Activated T-cell treated with anti-CD3 and anti-CD28 coated beads, Interleukin-2, amount 50 U/mL, for 72 hours (primary cell): ENCODE measurements at regions not wholly inside any gene's neighbourhood (a gene's known extent, or its start where the extent isn't known, plus 50 kb on each side); places are given as distances from the start of the nearest gene placed in this dataset.

Experiments used
- ATAC-seq, 2 donors: fragments of 150-1000 bp; cut with Tn5 transposase; replicated peaks in 1 of 2; 2 replicates each; pipeline ENCODE4 v1.10.0; 2021; ENCODE audit warnings: moderate library complexity in 2 of 2, mild to moderate bottlenecking in 1 of 2
- DNase-seq, 2 donors: peaks; one replicate each; pipeline ENCODE4 v3.0.0; 2021 to 2022; ENCODE audit warnings: mixed read lengths in 1 of 2
- H3K27ac Mint-ChIP-seq: one replicate; pipeline ENCODE4 v1.8.0; 2022; ENCODE audit warnings: mild to moderate bottlenecking, moderate library complexity, mixed read lengths
- H3K27me3 Mint-ChIP-seq: one replicate; pipeline ENCODE4 v1.8.0; 2022; ENCODE audit warnings: low read depth, mixed read lengths
- H3K36me3 Mint-ChIP-seq, 2 donors: one replicate each; pipeline ENCODE4 v1.8.0; 2022; ENCODE audit warnings: mixed read lengths in 2 of 2, mild to moderate bottlenecking in 1 of 2; ENCODE audit not compliant: insufficient read depth in 2 of 2
- H3K4me1 Mint-ChIP-seq: one replicate; pipeline ENCODE4 v1.8.0; 2022; ENCODE audit warnings: low read depth, mixed read lengths
- H3K4me3 Mint-ChIP-seq, 2 donors: one replicate each; pipeline ENCODE4 v1.8.0; 2022; ENCODE audit warnings: mild to moderate bottlenecking in 2 of 2, mixed read lengths in 2 of 2, moderate library complexity in 2 of 2
- H3K9me3 Mint-ChIP-seq, 2 donors: one replicate each; pipeline ENCODE4 v1.8.0; 2022; ENCODE audit warnings: mixed read lengths in 2 of 2

DNA sequence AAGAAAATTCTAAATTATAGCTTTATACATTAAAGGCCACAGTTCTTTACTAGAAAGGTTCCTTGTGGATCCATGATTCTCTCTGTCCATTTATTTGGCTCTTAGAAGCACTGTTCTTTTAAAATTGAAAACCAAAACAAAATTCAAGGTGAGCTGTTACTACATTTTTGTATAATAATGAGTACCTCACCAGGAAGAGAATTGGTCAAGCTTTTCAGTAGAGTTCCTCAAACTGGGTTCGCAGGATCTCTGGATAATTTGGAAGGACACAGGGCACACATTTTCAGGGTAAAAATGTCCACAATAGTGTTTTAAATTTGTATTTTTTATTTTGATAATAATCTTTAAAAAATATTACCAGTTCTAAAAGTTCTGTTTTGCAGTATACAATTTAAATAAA is 93.0 kb downstream of the PPP1R3A start:
- Mint-ChIP-seq H3K4me1 (no peaks in the 10 kb centered on the region), H3K27ac (no peak overlapping the region)
- ATAC-seq: no peak

GRCh38 chr7:113824117-113824823 is 94.5 kb downstream of the PPP1R3A start:
- Mint-ChIP-seq H3K36me3 (no peaks in the 10 kb centered on the region), H3K27me3 (no peaks in the 10 kb centered on the region), H3K9me3 (peaks cover 2 to 4% of the 10 kb centered on the region in 2 donors), H3K27ac (no peak overlapping the region), H3K4me3 (no peak overlapping the region), H3K4me1 (no peaks in the 10 kb centered on the region)
- ATAC-seq: no peak
- DNase-seq: no peak

More for the DNA sequence above, 93.0 kb downstream of the PPP1R3A start:
- peaks cover 2 to 4% of the 10 kb centered on the region in 2 donors for H3K9me3 Mint-ChIP-seq
- no peaks in the 10 kb centered on the region for H3K27me3 Mint-ChIP-seq
- H3K4me3 Mint-ChIP-seq: no peak overlapping the region
- no peaks in the 10 kb centered on the region for H3K36me3 Mint-ChIP-seq
- DNase-seq: no peak

DNA sequence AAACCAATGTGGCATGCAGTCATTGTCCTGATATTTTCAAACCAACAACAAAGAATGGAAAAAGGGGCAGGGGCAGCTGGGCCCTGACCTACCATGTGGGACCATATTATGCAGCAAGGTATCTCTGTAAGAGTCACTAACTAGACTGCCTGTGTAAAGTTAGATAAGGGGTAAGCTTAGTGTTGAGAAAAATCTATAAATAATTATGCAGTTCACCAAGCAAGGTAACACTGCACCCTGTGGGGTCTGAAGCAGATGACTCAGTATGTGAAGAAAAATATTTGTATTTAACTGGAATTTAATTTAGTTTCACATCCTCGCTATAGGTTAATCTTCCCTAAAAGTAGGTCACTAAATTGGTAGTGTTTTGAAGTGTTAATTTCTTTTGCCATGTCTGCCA is 99.3 kb downstream of the PPP1R3A start:
- Mint-ChIP-seq H3K4me3 (no peak overlapping the region), H3K9me3 (no peaks in the 10 kb centered on the region), H3K36me3 (no peaks in the 10 kb centered on the region), H3K27ac (no peak overlapping the region), H3K27me3 (no peaks in the 10 kb centered on the region), H3K4me1 (no peaks in the 10 kb centered on the region)
- ATAC-seq (no peak), DNase-seq (no peak)

- Mint-ChIP-seq H3K27ac (no peak overlapping the region), H3K27me3 (no peaks in the 10 kb centered on the region), H3K4me3 (no peak overlapping the region), H3K9me3 (no peaks in the 10 kb centered on the region), H3K36me3 (no peaks in the 10 kb centered on the region), H3K4me1 (no peaks in the 10 kb centered on the region)
- DNase-seq: no peak
- ATAC-seq: no peak
These were observed 102.2 kb downstream of the PPP1R3A start for GRCh38 chr7:113816639-113817038.

- H3K27ac Mint-ChIP-seq: no peak overlapping the region
- ATAC-seq: no peak
- no peak for DNase-seq
- H3K4me3 Mint-ChIP-seq: no peak overlapping the region
- H3K27me3 Mint-ChIP-seq: no peaks in the 10 kb centered on the region
- H3K36me3 Mint-ChIP-seq: no peaks in the 10 kb centered on the region
- H3K4me1 Mint-ChIP-seq: no peaks in the 10 kb centered on the region
- H3K9me3 Mint-ChIP-seq: peaks cover 0 to 2% of the 10 kb centered on the region in 2 donors
These were observed 105.3 kb downstream of the PPP1R3A start for GRCh38 chr7:113813471-113813870.

DNA sequence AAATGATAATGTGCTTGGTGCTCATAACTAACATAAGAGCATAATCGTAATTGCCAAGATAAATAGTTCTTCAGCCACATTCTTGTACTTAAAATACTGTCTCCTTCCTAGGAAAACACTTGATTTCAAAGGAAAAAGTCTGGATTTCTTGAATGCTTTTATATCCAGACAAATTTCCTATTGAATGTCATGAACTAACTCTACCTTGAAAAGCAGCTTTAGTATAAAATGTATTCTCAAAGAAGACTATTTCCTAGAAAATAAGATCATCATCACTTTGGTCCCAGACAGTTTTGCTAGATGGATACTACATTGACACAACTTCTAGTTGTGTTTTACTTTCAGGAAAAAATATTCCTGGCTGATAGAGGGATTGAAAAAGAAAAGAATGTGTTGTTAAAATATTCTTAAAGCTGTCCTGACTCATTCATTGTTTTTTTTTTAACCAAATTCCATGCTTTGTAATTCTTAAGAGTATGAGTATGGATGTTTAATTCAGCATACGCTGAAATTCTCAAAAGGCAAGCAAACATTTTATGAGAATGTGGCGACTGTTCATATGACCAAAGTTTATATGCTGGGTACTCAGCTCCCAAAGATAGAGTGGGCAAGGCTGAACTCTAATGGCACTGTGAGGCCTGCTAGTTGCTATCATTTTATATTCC is 106.1 kb downstream of the PPP1R3A start:
- DNase-seq (no peak), ATAC-seq (no peak)
- H3K36me3 Mint-ChIP-seq: no peaks in the 10 kb centered on the region
- no peak overlapping the region for H3K27ac Mint-ChIP-seq
- H3K27me3 Mint-ChIP-seq: no peaks in the 10 kb centered on the region
- H3K4me3 Mint-ChIP-seq: no peak overlapping the region
- peaks cover 0 to 2% of the 10 kb centered on the region in 2 donors for H3K9me3 Mint-ChIP-seq
- no peaks in the 10 kb centered on the region for H3K4me1 Mint-ChIP-seq

- Mint-ChIP-seq H3K9me3 (peaks cover 0 to 2% of the 10 kb centered on the region in 2 donors), H3K4me1 (no peaks in the 10 kb centered on the region), H3K27me3 (no peaks in the 10 kb centered on the region), H3K4me3 (no peak overlapping the region), H3K27ac (no peak overlapping the region), H3K36me3 (no peaks in the 10 kb centered on the region)
- DNase-seq (no peak), ATAC-seq (peak in 1 of 2 donors; percentile 65)
These were observed 108.6 kb downstream of the PPP1R3A start for GRCh38 chr7:113810080-113810744.

DNA sequence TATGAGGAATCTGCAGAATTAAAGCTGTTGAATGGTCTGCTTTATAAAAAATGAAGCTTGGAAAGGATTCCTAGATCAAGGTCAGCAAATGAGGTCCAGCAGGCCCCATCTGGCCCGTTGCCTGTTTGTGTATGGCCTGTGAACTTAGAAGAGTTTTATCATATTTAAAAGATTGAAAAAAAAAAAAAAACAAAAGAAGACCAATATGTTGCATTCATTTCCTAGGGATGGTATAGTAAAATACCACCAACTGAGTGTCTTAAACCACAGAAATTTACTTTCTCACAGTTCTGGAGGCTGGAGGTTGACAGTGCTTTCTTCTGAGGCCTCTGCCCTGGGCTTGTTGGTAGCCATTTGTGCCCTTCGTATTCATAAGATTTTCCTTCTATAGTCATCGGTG is 109.2 kb downstream of the PPP1R3A start:
- DNase-seq (no peak), ATAC-seq (no peak)
- no peaks in the 10 kb centered on the region for H3K4me1 Mint-ChIP-seq
- no peak overlapping the region for H3K4me3 Mint-ChIP-seq
- H3K27ac Mint-ChIP-seq: no peak overlapping the region
- H3K9me3 Mint-ChIP-seq: peaks cover 0 to 2% of the 10 kb centered on the region in 2 donors
- no peaks in the 10 kb centered on the region for H3K36me3 Mint-ChIP-seq
- no peaks in the 10 kb centered on the region for H3K27me3 Mint-ChIP-seq

DNA sequence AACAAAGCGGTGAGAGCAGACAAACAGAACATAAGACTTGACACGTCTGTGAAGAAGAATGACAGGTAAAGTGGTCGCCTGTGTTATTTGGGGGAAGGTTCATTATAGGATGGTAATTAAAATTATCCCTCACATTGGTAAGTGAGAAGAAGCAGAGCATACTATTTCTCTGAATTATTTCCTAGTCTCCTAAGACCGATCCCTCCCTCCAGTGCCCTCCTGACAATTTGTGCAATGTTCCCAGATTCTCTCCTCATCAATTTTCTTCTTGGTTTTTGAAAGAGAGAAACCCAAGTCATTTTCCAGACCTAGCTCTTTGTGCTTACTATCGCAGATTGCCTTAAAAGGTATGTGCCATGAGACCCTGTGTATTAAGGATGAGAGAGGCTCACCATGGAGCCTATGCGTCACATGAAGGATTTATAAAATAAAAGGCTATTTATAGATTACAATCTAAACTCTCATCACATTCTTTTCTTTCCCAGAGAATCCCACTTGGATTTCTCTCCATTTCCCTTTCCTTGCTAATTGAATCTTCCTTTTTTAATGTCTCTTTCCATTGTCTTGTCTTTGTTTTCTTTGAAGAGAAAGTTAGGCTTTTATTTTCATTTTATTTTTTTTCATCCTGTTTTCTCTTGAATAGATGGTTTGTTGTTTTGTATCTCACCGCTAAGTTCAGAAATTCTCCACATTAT is 112.0 kb downstream of the PPP1R3A start:
- DNase-seq: no peak
- no peaks in the 10 kb centered on the region for H3K27me3 Mint-ChIP-seq
- H3K4me1 Mint-ChIP-seq: no peaks in the 10 kb centered on the region
- no peak overlapping the region for H3K4me3 Mint-ChIP-seq
- ATAC-seq: no peak
- no peaks in the 10 kb centered on the region for H3K36me3 Mint-ChIP-seq
- peaks cover 0 to 2% of the 10 kb centered on the region in 2 donors for H3K9me3 Mint-ChIP-seq
- H3K27ac Mint-ChIP-seq: no peak overlapping the region

GRCh38 chr7:113805976-113806375 is 112.8 kb downstream of the PPP1R3A start:
- Mint-ChIP-seq H3K4me1 (no peaks in the 10 kb centered on the region), H3K27ac (no peak overlapping the region), H3K9me3 (peaks cover 0 to 2% of the 10 kb centered on the region in 2 donors), H3K36me3 (no peaks in the 10 kb centered on the region), H3K4me3 (no peak overlapping the region), H3K27me3 (no peaks in the 10 kb centered on the region)
- no peak for DNase-seq
- no peak for ATAC-seq

DNA sequence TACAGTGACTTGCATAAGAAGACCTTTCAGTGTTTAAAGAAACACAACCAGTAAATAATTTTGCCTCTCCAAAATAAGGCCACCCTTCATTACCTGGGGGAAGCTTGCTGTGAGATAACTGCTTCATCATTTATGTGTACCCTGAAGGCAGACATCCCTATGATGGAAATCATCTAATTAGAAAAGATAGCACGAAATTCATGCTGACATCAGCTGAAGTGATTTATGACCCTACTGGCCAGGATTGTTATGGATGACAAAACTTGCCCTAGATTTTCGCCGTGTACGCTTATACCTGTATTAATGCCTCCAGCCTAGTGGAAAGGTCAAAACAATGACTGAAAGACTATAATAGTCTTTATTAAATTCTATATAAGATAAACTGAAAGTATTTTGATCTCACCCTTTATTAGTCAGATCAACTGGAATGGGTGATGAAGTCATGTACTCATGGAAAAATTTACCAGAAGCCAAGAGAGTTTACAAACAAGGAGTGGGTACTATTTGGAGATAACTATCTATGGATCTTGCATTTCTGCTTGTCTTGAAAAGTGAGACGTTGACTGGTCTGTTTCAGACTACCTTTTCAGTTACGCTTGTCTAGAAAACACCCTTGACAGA is 114.2 kb downstream of the PPP1R3A start:
- DNase-seq (no peak), ATAC-seq (no peak)
- Mint-ChIP-seq H3K9me3 (no peaks in the 10 kb centered on the region), H3K4me3 (no peak overlapping the region), H3K4me1 (no peaks in the 10 kb centered on the region), H3K27me3 (no peaks in the 10 kb centered on the region), H3K27ac (no peak overlapping the region), H3K36me3 (no peaks in the 10 kb centered on the region)

- H3K27me3 Mint-ChIP-seq: no peaks in the 10 kb centered on the region
- ATAC-seq: no peak
- no peaks in the 10 kb centered on the region for H3K36me3 Mint-ChIP-seq
- H3K27ac Mint-ChIP-seq: no peak overlapping the region
- no peak overlapping the region for H3K4me3 Mint-ChIP-seq
- no peaks in the 10 kb centered on the region for H3K4me1 Mint-ChIP-seq
- DNase-seq: no peak
- H3K9me3 Mint-ChIP-seq: no peaks in the 10 kb centered on the region
These were observed 117.1 kb downstream of the PPP1R3A start for GRCh38 chr7:113801751-113802150.

- Mint-ChIP-seq H3K9me3 (no peaks in the 10 kb centered on the region), H3K4me3 (no peak overlapping the region), H3K36me3 (no peaks in the 10 kb centered on the region), H3K27me3 (no peaks in the 10 kb centered on the region), H3K27ac (no peak overlapping the region), H3K4me1 (no peaks in the 10 kb centered on the region)
- DNase-seq: no peak
- ATAC-seq: no peak
These were observed 118.0 kb downstream of the PPP1R3A start for GRCh38 chr7:113800826-113801225.
